Neural crest cell (in vitro differentiated cells): ENCODE measurements at regions not wholly inside any gene's neighbourhood (a gene's known extent, or its start where the extent isn't known, plus 50 kb on each side); places are given as distances from the start of the nearest gene placed in this dataset.

ENCODE experiments used
- DNase-seq: peaks from one replicate; pipeline ENCODE4 v3.0.0; 2021; ENCODE audit warnings: low read depth, mixed read lengths, low spot score
- H3K27ac Mint-ChIP-seq: one replicate; pipeline ENCODE4 v1.8.0; 2021; ENCODE audit warnings: mild to moderate bottlenecking, mixed read lengths; ENCODE audit not compliant: unreplicated experiment
- H3K27me3 Mint-ChIP-seq: 2 replicates; pipeline ENCODE4 v1.8.0; 2021; ENCODE audit warnings: low read depth, mild to moderate bottlenecking, mixed read lengths
- H3K36me3 Mint-ChIP-seq: 2 replicates; pipeline ENCODE4 v1.8.0; 2021; ENCODE audit warnings: low read depth, mild to moderate bottlenecking, mixed read lengths
- H3K4me1 Mint-ChIP-seq: 2 replicates; pipeline ENCODE4 v1.8.0; 2021; ENCODE audit warnings: mixed read lengths
- H3K4me3 Mint-ChIP-seq: one replicate; pipeline ENCODE4 v1.8.0; 2021; ENCODE audit warnings: mild to moderate bottlenecking, mixed read lengths
- H3K9me3 Mint-ChIP-seq: 2 replicates; pipeline ENCODE4 v1.8.0; 2021; ENCODE audit warnings: mixed read lengths
- CTCF ChIP-seq: fragments of 200-600 bp; sonication (generic); conservative IDR thresholded peaks from 2 replicates; pipeline ENCODE4 v1.5.0; 2021; ENCODE audit warnings: antibody characterized with exemption, mild to moderate bottlenecking

DNA sequence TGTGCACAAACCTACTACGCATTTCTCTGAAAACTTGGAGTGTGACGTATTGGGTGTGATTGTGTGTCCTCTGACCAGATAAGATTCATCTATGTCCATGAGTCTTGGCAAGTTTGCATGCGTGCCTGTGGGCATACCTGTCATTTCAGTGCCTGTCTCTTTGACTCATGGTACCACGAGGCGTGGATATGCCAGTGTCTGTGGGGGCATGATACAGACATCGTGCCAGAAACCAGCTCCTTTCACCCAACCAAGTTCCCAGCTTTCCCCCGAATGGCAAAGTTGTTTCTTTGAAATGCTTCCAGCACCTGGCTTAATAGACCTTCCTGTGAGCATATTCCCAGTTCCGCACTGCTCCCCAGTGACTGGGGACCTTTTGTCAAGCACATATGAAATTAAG is 241.9 kb upstream of the MVB12B start:
- no peaks in the 10 kb centered on the region for H3K36me3 Mint-ChIP-seq
- no peak overlapping the region for H3K4me3 Mint-ChIP-seq
- peaks cover 55% of the 10 kb centered on the region for H3K27me3 Mint-ChIP-seq
- H3K4me1 Mint-ChIP-seq: no peaks in the 10 kb centered on the region
- DNase-seq: no peak
- H3K27ac Mint-ChIP-seq: no peak overlapping the region
- H3K9me3 Mint-ChIP-seq: no peaks in the 10 kb centered on the region
- TF ChIP-seq CTCF: no peak

GRCh38 chr9:126085170-126085569 is 241.5 kb upstream of the MVB12B start:
- Mint-ChIP-seq H3K36me3 (no peaks in the 10 kb centered on the region), H3K27me3 (peaks cover 50% of the 10 kb centered on the region), H3K27ac (no peak overlapping the region), H3K9me3 (no peaks in the 10 kb centered on the region), H3K4me3 (no peak overlapping the region), H3K4me1 (no peaks in the 10 kb centered on the region)
- no peak for TF ChIP-seq CTCF
- no peak for DNase-seq

DNA sequence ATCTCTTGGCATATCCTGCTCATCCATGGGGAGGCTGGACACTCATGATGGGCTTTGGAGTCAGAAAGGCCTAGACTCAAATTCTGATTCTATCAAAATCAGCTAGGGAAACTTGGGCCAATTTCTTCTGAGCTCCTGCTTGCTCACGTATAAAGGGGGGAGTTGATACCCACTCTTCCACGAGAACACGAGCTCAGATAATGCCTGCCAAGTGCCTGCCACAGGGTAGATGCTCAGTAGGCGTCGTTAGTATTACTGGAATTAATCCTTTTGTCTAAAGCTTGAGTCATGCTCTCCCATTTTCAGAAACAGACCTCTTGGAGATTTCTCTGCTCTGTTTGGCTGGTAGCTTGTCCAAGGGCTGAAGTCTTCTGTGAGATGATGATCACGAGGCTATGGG is 238.3 kb upstream of the MVB12B start:
- Mint-ChIP-seq H3K4me3 (no peak overlapping the region), H3K27me3 (peaks cover 24% of the 10 kb centered on the region), H3K36me3 (no peaks in the 10 kb centered on the region), H3K27ac (no peak overlapping the region), H3K9me3 (no peaks in the 10 kb centered on the region), H3K4me1 (no peaks in the 10 kb centered on the region)
- TF ChIP-seq CTCF: no peak
- DNase-seq: no peak

DNA sequence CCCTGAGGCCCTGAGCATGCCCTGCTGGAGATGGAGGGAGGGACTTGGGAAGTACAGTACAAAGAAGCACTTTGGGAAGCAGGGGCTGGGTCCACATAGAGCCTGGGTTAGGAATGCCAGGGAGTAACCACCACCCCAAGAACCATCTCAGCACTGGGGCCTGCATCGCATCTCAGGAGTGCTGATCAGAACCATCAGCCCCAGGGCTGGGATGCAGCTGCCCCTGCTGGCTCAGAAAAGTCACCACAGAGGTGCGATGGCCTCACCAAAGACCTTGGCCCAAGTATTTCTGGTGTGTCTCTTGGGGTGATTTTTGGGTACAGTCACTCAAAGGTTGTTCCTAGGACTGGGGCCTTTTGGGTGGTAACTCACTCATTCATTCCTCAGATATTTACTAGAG is 236.8 kb upstream of the MVB12B start:
- DNase-seq: no peak
- H3K27ac Mint-ChIP-seq: no peak overlapping the region
- H3K9me3 Mint-ChIP-seq: no peaks in the 10 kb centered on the region
- no peaks in the 10 kb centered on the region for H3K4me1 Mint-ChIP-seq
- no peak for TF ChIP-seq CTCF
- no peaks in the 10 kb centered on the region for H3K36me3 Mint-ChIP-seq
- no peak overlapping the region for H3K4me3 Mint-ChIP-seq
- peaks cover 14% of the 10 kb centered on the region for H3K27me3 Mint-ChIP-seq

- H3K4me3 Mint-ChIP-seq: no peak overlapping the region
- no peak for DNase-seq
- TF ChIP-seq CTCF: no peak
- no peaks in the 10 kb centered on the region for H3K9me3 Mint-ChIP-seq
- no peaks in the 10 kb centered on the region for H3K36me3 Mint-ChIP-seq
- H3K27me3 Mint-ChIP-seq: peaks cover 3% of the 10 kb centered on the region
- no peak overlapping the region for H3K27ac Mint-ChIP-seq
- peaks cover 15% of the 10 kb centered on the region for H3K4me1 Mint-ChIP-seq
Measured at GRCh38 chr9:126093771-126094170, 232.9 kb upstream of the MVB12B start.
